ENCODE measurements at regions not wholly inside any gene's neighbourhood (a gene's known extent, or its start where the extent isn't known, plus 50 kb on each side); places are given as distances from the start of the nearest gene placed in this dataset.
"Not testable (repeated sequence)": the region's sequence is repeated elsewhere in the genome, so short reads cannot be mapped to it uniquely, and the experiment has no call there.

GRCh38 chr2:116133381-116133942, 1681.0 kb upstream of the DDX18 start:
- no peak for DNase-seq (ENCODE audit: low spot score)

DNA sequence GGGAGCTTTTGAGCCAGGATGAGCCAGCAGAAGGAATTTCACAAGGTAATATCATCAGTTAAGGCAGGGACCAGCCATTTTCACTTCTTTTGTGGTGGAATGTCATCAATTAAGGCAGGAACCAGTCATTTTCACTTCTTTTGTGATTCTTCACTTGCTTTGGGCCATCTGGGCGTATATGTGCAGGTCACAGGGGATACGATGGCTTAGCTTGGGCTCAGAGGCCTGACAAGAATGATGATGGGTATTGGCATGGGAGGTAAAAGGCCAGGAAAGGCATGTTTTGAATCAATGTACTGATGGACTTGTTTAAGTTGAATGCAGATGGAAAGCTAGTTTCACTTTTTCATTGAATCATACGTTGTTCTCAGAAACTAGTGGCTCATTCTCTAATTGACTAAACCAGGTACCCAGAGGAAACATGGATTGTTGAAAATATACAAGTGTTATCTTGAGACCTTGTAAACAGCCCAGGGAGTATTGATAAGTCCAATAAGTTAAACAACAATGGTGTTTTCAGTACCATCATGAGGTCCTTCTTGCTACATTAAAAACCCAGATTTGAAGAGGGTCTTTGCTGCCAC, 1672.5 kb upstream of the DDX18 start:
- no peak for DNase-seq (ENCODE audit: low spot score)

DNA sequence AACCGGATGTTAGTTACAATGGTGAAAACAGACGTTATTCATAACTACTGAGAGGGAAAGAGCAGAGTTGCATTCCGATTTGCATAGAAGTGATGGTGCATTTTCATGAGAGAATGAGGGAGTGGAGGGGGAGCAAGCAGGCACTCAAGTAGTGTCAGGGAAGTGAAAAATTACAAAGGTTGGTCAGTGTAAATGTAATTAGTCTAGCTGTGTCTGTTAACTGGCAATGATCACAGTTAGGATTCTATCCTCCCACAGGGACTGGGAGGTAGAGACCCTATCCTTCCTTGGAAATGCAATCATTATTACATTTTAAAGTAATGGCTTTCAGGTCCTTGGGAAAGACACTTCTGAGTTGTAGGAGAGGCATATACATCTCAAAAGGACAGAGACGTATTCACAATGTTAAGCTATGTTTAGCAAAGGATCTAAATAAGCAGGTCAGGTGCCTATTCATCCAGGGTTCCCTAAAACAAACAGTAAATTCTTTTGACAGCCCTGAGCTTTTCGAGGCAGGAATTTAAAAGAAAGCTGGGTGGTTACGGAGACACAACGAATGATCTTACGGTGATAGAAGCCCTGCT, 1671.8 kb upstream of the DDX18 start:
- DNase-seq (ENCODE audit: low spot score) = no peak

GRCh38 chr2:116145031-116145430, 1669.5 kb upstream of the DDX18 start:
- no peak for DNase-seq (ENCODE audit: low spot score)

DNA sequence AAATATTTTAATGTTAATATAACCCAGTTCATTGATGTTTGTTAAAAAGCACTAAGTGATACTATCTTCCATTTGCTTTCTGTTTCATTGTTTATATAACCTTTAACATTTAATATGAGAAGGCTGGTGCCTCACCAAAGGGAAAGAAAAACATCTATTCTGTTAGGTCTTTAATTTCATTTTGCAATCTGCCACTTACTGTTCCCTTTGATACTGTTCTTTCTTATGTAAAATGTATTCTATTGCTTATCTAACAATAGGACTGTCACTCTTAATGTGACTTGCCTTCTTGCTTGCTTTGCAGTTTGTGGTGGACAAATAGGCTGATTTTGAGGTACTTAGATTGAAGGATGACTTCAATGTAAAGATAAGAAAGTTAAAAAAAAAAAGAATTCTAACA, 1666.1 kb upstream of the DDX18 start:
- DNase-seq (ENCODE audit: low spot score) = no peak

DNA sequence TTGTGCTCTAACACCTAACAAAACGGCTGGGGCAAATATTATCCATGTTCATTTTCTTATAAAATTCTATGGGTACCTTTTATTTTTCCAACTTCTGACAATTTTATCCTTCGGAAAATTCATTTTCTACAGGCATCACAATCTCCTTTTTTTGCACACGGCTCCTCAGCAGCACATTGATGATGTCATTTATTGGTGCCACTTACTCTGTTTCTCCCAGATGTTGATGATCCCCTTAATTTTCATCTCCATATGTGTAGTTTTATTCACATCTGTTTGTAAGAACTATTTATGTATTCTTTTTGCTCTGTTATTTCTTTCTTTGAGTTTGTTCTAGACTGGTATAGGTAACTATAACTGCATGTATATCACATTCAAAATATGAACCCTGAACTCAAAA, 1660.8 kb upstream of the DDX18 start:
- DNase-seq (ENCODE audit: low spot score) = no peak

DNA sequence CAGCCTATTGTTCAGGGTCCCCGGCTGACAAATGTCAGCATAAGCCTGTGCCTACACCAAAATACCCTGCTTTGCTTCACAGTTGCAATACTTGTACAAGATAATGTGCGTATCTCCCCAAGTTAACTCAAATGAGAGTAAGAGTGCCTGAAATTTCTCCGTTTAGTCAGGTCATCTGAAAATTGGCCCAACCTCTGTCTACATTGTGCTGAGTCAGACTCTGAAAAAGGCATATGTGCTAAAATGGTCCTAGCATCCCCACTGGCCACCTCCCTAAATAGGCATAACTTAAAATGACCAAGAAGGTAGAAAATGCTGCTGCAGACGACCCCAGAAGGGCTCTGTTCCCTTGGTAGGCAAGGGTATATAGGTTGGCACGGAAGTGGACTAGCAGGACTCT, 1653.8 kb upstream of the DDX18 start:
- no peak for DNase-seq (ENCODE audit: low spot score)

- DNase-seq (ENCODE audit: low spot score) = no peak
These were observed 1652.1 kb upstream of the DDX18 start for GRCh38 chr2:116162395-116162794.

- no peak for DNase-seq (ENCODE audit: low spot score)
These were observed 1647.4 kb upstream of the DDX18 start for GRCh38 chr2:116167107-116167506.

DNA sequence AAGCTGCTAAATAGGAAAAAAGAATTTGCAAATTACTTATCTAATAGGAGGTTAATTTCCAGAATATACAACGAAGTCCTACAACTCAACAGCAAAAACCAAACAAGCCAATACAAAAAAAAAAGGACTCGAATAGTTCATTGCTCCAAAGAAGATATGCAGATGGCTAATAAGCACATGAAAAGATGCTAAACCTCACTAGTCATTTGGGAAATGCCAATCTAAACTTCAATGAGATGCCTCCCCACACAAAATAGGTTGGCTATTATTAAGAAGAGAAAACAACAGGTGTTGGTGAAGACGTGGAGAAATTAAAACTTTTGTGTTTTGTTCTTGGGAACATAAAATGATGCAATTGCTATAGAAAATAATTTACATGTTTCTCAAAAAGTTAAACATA, 1634.4 kb upstream of the DDX18 start:
- DNase-seq (ENCODE audit: low spot score) = no peak

- DNase-seq (ENCODE audit: low spot score) = not testable (repeated sequence)
These were observed 1623.8 kb upstream of the DDX18 start for GRCh38 chr2:116190684-116191083.

GRCh38 chr2:116200086-116200485, 1614.4 kb upstream of the DDX18 start:
- no peak for DNase-seq (ENCODE audit: low spot score)

- DNase-seq (ENCODE audit: low spot score) = no peak
These were observed 1602.8 kb upstream of the DDX18 start for GRCh38 chr2:116211719-116212118.

- DNase-seq (ENCODE audit: low spot score) = no peak
These were observed 1591.7 kb upstream of the DDX18 start for GRCh38 chr2:116222793-116223192.

GRCh38 chr2:116223912-116224311, 1590.6 kb upstream of the DDX18 start:
- DNase-seq (ENCODE audit: low spot score) = no peak

DNA sequence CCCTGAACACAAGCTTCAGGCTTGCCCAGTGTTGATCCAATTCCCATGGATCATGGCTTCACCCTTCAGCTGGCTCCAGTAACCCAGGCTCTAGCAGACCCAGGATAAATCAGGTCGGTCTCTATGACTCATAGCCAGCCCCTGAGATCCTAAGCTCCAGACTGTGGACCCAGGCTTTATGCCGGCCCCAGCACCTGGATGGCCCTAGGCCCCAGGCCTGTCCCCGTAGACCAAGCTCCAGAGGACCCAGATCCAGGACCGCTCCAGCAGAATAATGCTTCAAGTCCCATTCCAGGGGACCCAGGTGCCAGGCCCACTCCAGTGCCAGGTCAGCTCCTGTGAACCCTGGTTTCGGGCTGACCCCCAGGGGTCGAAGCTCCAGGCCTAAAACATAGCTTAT, 1589.9 kb upstream of the DDX18 start:
- no peak for DNase-seq (ENCODE audit: low spot score)

DNA sequence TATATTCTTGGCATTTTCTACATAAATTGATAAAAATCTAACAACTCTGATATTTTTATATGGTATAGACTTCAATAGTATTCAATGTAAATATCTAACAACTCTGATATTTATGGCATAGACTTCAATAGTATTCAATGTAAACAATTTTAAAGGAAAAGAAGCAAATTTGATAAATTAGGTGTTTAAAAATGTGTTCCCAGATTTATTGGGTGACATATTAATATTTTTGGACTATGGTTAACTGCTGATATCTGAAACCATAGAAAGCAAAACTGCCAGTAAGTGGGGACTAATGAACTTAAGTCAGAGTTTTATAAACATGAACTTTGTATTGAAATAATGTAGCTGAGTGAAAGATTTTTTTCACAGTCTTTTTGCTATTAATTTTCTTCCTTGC, 1576.0 kb upstream of the DDX18 start:
- no peak for DNase-seq (ENCODE audit: low spot score)

DNA sequence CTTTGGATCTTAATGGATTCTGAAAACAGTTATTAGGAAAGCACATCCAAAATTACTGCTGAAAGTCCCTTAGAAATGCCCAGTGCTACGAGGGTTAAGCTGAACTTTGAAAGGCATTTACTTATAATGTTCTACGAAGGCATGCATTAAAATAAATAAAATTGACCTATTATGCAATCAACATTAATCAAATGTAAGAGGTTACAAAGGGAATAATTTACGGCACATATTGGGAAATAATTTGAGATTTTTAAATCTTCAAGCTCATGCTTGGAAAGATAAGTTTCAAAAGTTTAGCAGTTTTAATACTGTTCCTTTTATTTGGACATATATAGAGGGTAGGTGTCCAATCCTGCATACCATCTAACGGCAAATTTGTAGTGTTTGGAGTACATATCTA, 1564.1 kb upstream of the DDX18 start:
- DNase-seq (ENCODE audit: low spot score) = no peak

DNA sequence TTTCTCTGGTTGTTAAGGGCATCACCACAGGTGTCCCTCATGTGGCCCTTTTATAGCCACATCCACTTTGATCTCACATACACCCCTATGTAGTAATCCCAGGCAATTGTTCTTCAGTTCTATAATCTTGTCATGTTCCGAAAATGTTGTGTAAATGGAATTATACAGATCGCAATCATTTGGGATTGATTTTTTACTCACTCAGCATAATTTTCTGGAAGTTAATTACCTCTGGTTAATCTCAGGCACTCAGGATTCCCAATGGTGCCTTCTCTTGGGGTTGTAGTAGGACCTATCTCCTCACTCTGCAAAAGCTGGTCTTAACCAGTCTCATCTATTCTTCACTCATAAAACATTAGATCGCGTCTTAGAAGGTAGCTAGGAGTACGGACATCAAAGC, 1549.6 kb upstream of the DDX18 start:
- no peak for DNase-seq (ENCODE audit: low spot score)

DNA sequence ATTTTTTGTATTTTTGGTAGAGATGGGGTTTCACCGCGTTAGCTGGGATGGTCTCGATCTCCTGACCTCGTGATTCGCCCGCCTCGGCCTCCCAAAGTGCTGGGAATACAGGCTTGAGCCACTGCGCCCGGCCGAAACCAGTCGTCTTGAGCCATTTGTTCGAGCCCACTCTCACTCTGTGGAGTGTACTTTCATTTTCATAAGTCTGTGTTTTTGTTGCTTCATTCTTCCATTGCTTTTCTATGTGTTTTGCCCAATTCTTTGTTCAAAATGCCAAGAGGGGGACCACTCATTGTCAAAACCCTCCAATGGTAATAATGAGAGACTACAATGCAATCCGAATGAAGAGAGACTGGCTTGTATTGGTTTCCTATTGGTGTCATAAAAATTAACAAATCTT, 1545.5 kb upstream of the DDX18 start:
- no peak for DNase-seq (ENCODE audit: low spot score)

- no peak for DNase-seq (ENCODE audit: low spot score)
These were observed 1510.2 kb upstream of the DDX18 start for GRCh38 chr2:116304328-116304727.

DNA sequence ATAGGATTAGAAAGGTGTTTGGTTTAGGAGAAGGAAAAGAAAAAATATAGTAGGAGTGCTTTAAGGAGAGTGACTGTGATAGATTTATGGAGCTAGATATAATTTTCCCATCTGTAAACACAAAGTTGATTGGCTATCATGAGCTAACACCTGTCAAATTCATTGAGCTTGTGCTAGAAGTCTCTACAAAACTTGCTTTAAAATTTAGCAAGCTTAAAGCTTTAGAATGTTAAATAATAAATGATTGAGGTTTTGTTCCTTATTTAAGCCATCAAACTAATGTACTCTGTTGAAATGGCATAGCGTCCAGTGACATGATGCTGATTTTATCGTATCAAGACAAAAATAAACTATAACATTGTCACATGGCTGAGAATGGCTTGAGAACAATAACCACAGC, 1497.4 kb upstream of the DDX18 start:
- no peak for DNase-seq (ENCODE audit: low spot score)

GRCh38 chr2:116318551-116318950, 1495.9 kb upstream of the DDX18 start:
- not testable (repeated sequence) for DNase-seq (ENCODE audit: low spot score)

DNA sequence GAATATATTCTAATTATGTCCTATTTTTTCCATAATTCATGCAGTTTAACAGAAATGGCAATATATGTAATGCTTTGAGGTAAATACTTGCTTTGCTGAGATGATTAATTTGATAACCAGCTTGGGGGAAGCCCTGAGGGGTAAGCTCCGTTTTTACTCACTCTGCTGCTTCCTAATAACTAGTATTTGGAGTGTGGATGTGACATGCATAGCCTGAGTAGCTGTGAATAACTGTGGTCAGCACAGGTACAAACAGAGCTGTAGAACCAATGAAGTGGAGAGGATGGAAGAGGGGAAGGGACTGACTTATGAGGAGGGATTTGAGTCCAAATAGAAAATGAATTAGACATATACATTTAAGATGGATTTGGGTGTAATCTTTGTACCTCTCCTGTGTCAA, 1495.5 kb upstream of the DDX18 start:
- no peak for DNase-seq (ENCODE audit: low spot score)
